K562 (cell line): ENCODE measurements at regions not wholly inside any gene's neighbourhood (a gene's known extent, or its start where the extent isn't known, plus 50 kb on each side); places are given as distances from the start of the nearest gene placed in this dataset.

Experiments used
- ATAC-seq: fragments of 200-7000 bp; cut with Tn5 transposase; 3 replicates; pipeline ENCODE4 v1.9.1; 2020; ENCODE audit warnings: moderate library complexity
- BruUV-seq: library from RNA; stranded (reverse); fragments of 400-500 nt; replicated peaks from 2 replicates; lab custom pipeline; 2021; lab: Mats Ljungman, UMichigan
- CTCF ChIA-PET: fragments of 300-600 bp; formaldehyde crosslinking; extraction: SDS; loops from one replicate; lab custom pipeline; 2021; ENCODE audit warnings: low intra/inter-chr PET ratio; lab: Yijun Ruan, JAX
- POLR2A ChIA-PET: fragments of 300-600, 350-650 bp; sonication (Branson Sonifier 250); formaldehyde crosslinking; extraction: SDS; loops from one replicate; lab custom pipeline; 2021; ENCODE audit warnings: antibody characterized with exemption, inconsistent platforms; lab: Yijun Ruan, JAX
- DNase-seq, 4 experiments: peaks; one replicate each; pipeline versions ENCODE4 v3.0.0 to v3.0.0-alpha.2; 2011 to 2018; ENCODE audit warnings: low spot score in 3 of 4, mixed read lengths in 3 of 4; ENCODE audit errors: extremely low read depth in 1 of 4
- FAIRE-seq: peaks from 2 replicates; lab custom pipeline; 2011; peaks lifted over from hg19 to GRCh38; lab: Jason Lieb, UNC
- H2AFZ ChIP-seq: 2 replicates; pipeline ENCODE4 v1.6.0; 2011; ENCODE audit warnings: low read depth, low read length, control low read depth, inconsistent platforms
- H3K27ac ChIP-seq: fragments of 200-600 bp; 3 replicates; pipeline ENCODE4 v1.8.0; 2011; ENCODE audit warnings: low read depth, mild to moderate bottlenecking, control low read depth, inconsistent platforms, low read length, moderate library complexity, mixed read lengths; ENCODE audit errors: extremely low read depth
- H3K27me3 ChIP-seq, 2 experiments: fragments of 300-600 bp in 1 of 2; 2 replicates in 1 of 2; 3 replicates in 1 of 2; pipeline versions ENCODE4 v1.6.0 to v1.8.0; 2011; ENCODE audit warnings: inconsistent platforms in 2 of 2, low read length in 2 of 2, mild to moderate bottlenecking in 1 of 2, mixed read lengths in 1 of 2, moderate library complexity in 1 of 2; ENCODE audit not compliant: control insufficient read depth in 2 of 2, insufficient read depth in 2 of 2
- H3K36me3 ChIP-seq: fragments of 300-600 bp; 3 replicates; pipeline ENCODE4 v1.8.0; 2011; ENCODE audit warnings: mild to moderate bottlenecking, low read length, inconsistent platforms; ENCODE audit not compliant: control insufficient read depth, insufficient read depth
- H3K4me1 ChIP-seq, 2 experiments: fragments of 200-600 bp in 1 of 2; replicated peaks in 1 of 2; 2 replicates in 1 of 2; 3 replicates in 1 of 2; pipeline versions ENCODE4 v1.5.1 to v1.8.0; 2011; ENCODE audit warnings: inconsistent platforms in 2 of 2, low read length in 2 of 2, mild to moderate bottlenecking in 1 of 2, mixed read lengths in 1 of 2, moderate library complexity in 1 of 2; ENCODE audit not compliant: control insufficient read depth in 2 of 2, insufficient read depth in 2 of 2
- H3K4me2 ChIP-seq: 2 replicates; pipeline ENCODE4 v1.6.1; 2011; ENCODE audit warnings: low read length, control low read depth, inconsistent platforms, mixed read lengths; ENCODE audit not compliant: insufficient read depth
- H3K4me3 ChIP-seq: fragments of 200-600 bp; sonication (generic), shearing (Covaris generic); 2 replicates; pipeline ENCODE4 v1.5.1; 2016; ENCODE audit warnings: control low read depth, inconsistent platforms
- H3K79me2 ChIP-seq: fragments of 200-600 bp; 3 replicates; pipeline ENCODE4 v1.8.0; 2011; ENCODE audit warnings: low read length, inconsistent platforms; ENCODE audit not compliant: control insufficient read depth, insufficient read depth
- H3K9ac ChIP-seq, 2 experiments: 2 replicates each; pipeline versions ENCODE4 v1.6.0 to v1.6.1; 2011; ENCODE audit warnings: low read depth in 2 of 2, low read length in 2 of 2, control low read depth in 1 of 2, inconsistent platforms in 1 of 2, mild to moderate bottlenecking in 1 of 2, mixed read lengths in 1 of 2; ENCODE audit not compliant: insufficient read depth in 1 of 2
- H3K9me1 ChIP-seq: one replicate; pipeline ENCODE4 v1.6.0; 2011; ENCODE audit warnings: inconsistent platforms, mild to moderate bottlenecking, low read length, moderate library complexity; ENCODE audit not compliant: control insufficient read depth, insufficient read depth
- H3K9me3 ChIP-seq: replicated peaks from 2 replicates; pipeline ENCODE4 v1.5.1; 2011; ENCODE audit warnings: low read depth, low read length, inconsistent platforms; ENCODE audit not compliant: control insufficient read depth, insufficient read depth
- H4K20me1 ChIP-seq: replicated peaks from 2 replicates; pipeline ENCODE4 v1.6.1; 2011; ENCODE audit warnings: low read length, inconsistent platforms, mixed read lengths; ENCODE audit not compliant: control insufficient read depth, insufficient read depth
- CBX1 ChIP-seq: sonication (generic); IDR thresholded peaks from 2 replicates; pipeline ENCODE4 v1.6.1; 2016; ENCODE audit warnings: antibody characterized with exemption, low read depth, mild to moderate bottlenecking
- CGGBP1 ChIP-seq: fragments of 250-450 bp; sonication (Bioruptor Pico); IDR thresholded peaks from 2 replicates; pipeline ENCODE4 v1.9.0; 2021; ENCODE audit warnings: mild to moderate bottlenecking
- E2F1 ChIP-seq: sonication (generic); formaldehyde crosslinking; IDR thresholded peaks from 2 replicates; pipeline ENCODE4 v1.8.1; 2023; ENCODE audit warnings: mild to moderate bottlenecking, missing genetic modification reagents, moderate library complexity
- ETS1 ChIP-seq: conservative IDR thresholded peaks from 2 replicates; pipeline ENCODE4 v1.6.1; 2011; ENCODE audit warnings: low read depth, mild to moderate bottlenecking, low read length; ENCODE audit not compliant: control insufficient read depth
- IRF9 ChIP-seq: fragments of 450-650 bp; IDR thresholded peaks from 2 replicates; pipeline ENCODE4 v1.6.1; 2016; ENCODE audit warnings: missing biosample characterization, missing genetic modification characterization
- POLR2B ChIP-seq: fragments of 450-650 bp; IDR thresholded peaks from 2 replicates; pipeline ENCODE4 v1.6.1; 2018; ENCODE audit warnings: low read depth; ENCODE audit not compliant: partially characterized antibody
- RCOR1 ChIP-seq, 2 experiments: IDR thresholded peaks; 2 replicates each; pipeline ENCODE4 v1.6.1; 2012; ENCODE audit warnings: low read depth in 2 of 2, low read length in 2 of 2, borderline replicate concordance in 1 of 2, improper control_type of control experiment in 1 of 2
- SNIP1 ChIP-seq: fragments of 450-650 bp; IDR thresholded peaks from 2 replicates; pipeline ENCODE4 v1.7.1; 2017; ENCODE audit warnings: low read depth, mild to moderate bottlenecking
- TAL1 ChIP-seq: fragments of 450-650 bp; IDR thresholded peaks from 2 replicates; pipeline ENCODE4 v1.6.1; 2016; ENCODE audit warnings: mild to moderate bottlenecking
- ZBTB17 ChIP-seq: fragments of 450-650 bp; formaldehyde crosslinking; IDR thresholded peaks from 2 replicates; pipeline ENCODE4 v1.4.0; 2020; ENCODE audit warnings: mild to moderate bottlenecking
- ZBTB49 ChIP-seq: sonication (generic); formaldehyde crosslinking; IDR thresholded peaks from 2 replicates; pipeline ENCODE4 v1.8.0; 2022; ENCODE audit warnings: missing genetic modification reagents, mild to moderate bottlenecking, borderline replicate concordance
- WGBS: fragments of 100-300 bp; shearing (Covaris generic); methylation state at CpG from one replicate; pipeline ENCODE4 v1.1.6; 2016; ENCODE audit warnings: low coverage, mixed read lengths; ENCODE audit not compliant: insufficient coverage; ENCODE audit errors: missing lambda C conversion rate; 5-methylcytosine and 5-hydroxymethylcytosine counted together
- in situ Hi-C: fragments of 300-500 bp; cut with MboI; formaldehyde crosslinking; loops from 4 replicates; pipeline ENCODE4 v1.15.0; 2018; ENCODE audit warnings: inconsistent platforms, mixed read lengths
- intact Hi-C: fragments of 100-400 bp; cut with micrococcal nuclease; formaldehyde crosslinking; loops from 2 replicates; pipeline ENCODE4 v1.14.2; 2022

GRCh38 chr10:109386921-109387320, 536.4 kb downstream of the XPNPEP1 start:
- no peaks in the 10 kb centered on the region for H3K9me1 ChIP-seq
- no peak overlapping the region for H3K4me3 ChIP-seq
- in situ Hi-C loops: no loop called here
- TF ChIP-seq CBX1 (no peak), ETS1 (no peak), E2F1 (CRISPR knock-in tag) (no peak), SNIP1 (no peak), POLR2B (no peak), CGGBP1 (CRISPR knock-in tag) (no peak), ZBTB17 (CRISPR knock-in tag) (no peak), TAL1 (no peak), RCOR1 (IDR thresholded peaks at IDR 0.05; ENCODE audit: borderline replicate concordance in 1 of 2, low read depth in 2 of 2, low read length in 2 of 2) (no peak), IRF9 (no peak), ZBTB49 (CRISPR knock-in tag) (no peak)
- TF ChIP-seq, all 486 proteins: peak for 0
- DNase-seq (no peak), ATAC-seq (no peak), FAIRE-seq (no peak)
- no peak overlapping the region for H3K9ac ChIP-seq
- no peaks in the 10 kb centered on the region for H3K27me3 ChIP-seq
- 0% methylated on average over 3 of the region's 3 CpGs for WGBS
- no peaks in the 10 kb centered on the region for H3K4me1 ChIP-seq
- H3K27ac ChIP-seq: no peak overlapping the region
- intact Hi-C loops: no loop called here
- H3K79me2 ChIP-seq: no peaks in the 10 kb centered on the region
- H2AFZ ChIP-seq: no peak overlapping the region
- H4K20me1 ChIP-seq: no peaks in the 10 kb centered on the region
- CTCF ChIA-PET: no interaction called here
- H3K9me3 ChIP-seq: no peaks in the 10 kb centered on the region
- no TSS peak for BruUV-seq
- H3K4me2 ChIP-seq: no peak overlapping the region
- H3K36me3 ChIP-seq: no peaks in the 10 kb centered on the region
- POLR2A ChIA-PET: no interaction called here
